ENCODE measurements at regions not wholly inside any gene's neighbourhood (a gene's known extent, or its start where the extent isn't known, plus 50 kb on each side); places are given as distances from the start of the nearest gene placed in this dataset.

DNA sequence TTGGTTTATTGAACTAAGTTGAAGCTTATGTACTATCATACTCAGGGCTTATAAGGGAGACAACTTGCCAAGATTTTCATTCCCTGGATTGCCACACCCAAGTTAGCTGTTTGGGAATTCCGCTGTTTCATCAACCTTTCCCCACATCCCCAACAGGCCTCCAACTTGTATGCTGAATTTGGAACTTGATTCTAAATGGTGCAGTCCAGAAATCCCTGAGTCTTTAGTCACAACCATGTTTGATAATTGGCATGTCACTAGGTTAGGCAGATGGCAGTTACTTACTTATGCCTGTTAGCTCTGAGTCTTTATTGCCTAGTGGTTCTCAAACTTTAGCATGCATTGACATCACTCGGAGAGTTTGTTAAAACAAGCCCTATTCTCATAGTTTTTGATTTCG is 135.4 kb upstream of the PRPS1L1 start:
- DNase-seq (ENCODE audit: low spot score) (no peak), FAIRE-seq (no peak), ATAC-seq (no peak)
- Histone ChIP-seq H2AFZ (ENCODE audit: low read length) (no peak overlapping the region), H3K27me3 (ENCODE audit: control insufficient read depth in 1 of 2, insufficient read depth in 2 of 2, low read length in 2 of 2) (no peaks in the 10 kb centered on the region), H3K36me3 (replicated peaks in 1 of 2; ENCODE audit: control insufficient read depth in 1 of 2, insufficient read depth in 2 of 2, low read length in 2 of 2) (no peaks in the 10 kb centered on the region), H3K79me2 (ENCODE audit: insufficient read depth, low read length) (no peaks in the 10 kb centered on the region), H3K9ac (ENCODE audit: insufficient read depth, low read depth, low read length) (no peak overlapping the region), H3K27ac (ENCODE audit: extremely low read length, insufficient read depth, low read length) (no peak overlapping the region), H3K9me3 (ENCODE audit: low read length) (no peaks in the 10 kb centered on the region), H4K20me1 (ENCODE audit: insufficient read depth, low read length) (no peaks in the 10 kb centered on the region), H3K4me3 (replicated peaks in 1 of 3; ENCODE audit: insufficient read depth in 1 of 3, low read depth in 2 of 3, low read length in 3 of 3) (no peak overlapping the region), H3K4me1 (ENCODE audit: insufficient read depth, low read length) (no peaks in the 10 kb centered on the region), H3K4me2 (ENCODE audit: low read depth, low read length) (no peak overlapping the region)
- POLR2A ChIA-PET = no interaction called here
- TF ChIP-seq SP4 (CRISPR knock-in tag; IDR thresholded peaks at IDR 0.05) = no peak
- TF ChIP-seq ZC3H13 (CRISPR knock-in tag; IDR thresholded peaks at IDR 0.05) = no peak
- TF ChIP-seq, protein P1, sequence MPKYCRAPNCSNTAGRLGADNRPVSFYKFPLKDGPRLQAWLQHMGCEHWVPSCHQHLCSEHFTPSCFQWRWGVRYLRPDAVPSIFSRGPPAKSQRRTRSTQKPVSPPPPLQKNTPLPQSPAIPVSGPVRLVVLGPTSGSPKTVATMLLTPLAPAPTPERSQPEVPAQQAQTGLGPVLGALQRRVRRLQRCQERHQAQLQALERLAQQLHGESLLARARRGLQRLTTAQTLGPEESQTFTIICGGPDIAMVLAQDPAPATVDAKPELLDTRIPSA (CRISPR knock-in tag; IDR thresholded peaks at IDR 0.05; ENCODE audit: borderline replicate concordance) = no peak
- 11% methylated on average over 3 of the region's 3 CpGs for WGBS (ENCODE audit: low lambda C conversion rate)
- CTCF ChIA-PET (ENCODE audit: low intra/inter-chr PET ratio, low total read pairs) = no interaction called here
- in situ Hi-C loops (cut with HindIII; ENCODE audit: extremely low pct_ligation_motif_present, low pct_unique_long_range_greater_than_20kb) = no loop called here
- intact Hi-C loops (cut with micrococcal nuclease; ENCODE audit: unreplicated experiment) = no loop called here
- no TSS peak for BruUV-seq (replicated peaks)

DNA sequence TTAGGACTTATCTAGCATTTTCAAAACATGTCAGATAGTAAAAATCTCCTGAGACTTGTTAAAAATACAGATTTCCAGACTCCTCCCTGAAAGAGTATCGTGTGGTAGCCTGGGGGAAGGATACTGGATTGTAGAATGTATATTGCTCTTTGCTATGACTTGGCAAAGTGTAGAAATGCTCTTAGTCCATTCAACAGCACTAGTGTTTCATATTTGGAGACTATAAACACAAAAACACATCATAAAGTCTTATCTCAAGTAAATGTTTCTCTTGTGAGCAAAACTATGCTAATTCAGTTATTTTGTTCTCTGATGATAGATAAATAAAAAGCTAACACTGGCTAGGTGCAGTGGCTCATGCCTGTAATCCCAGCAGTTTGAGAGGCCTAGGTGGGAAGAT is 137.5 kb upstream of the PRPS1L1 start:
- Histone ChIP-seq H3K4me3 (replicated peaks in 1 of 3; ENCODE audit: insufficient read depth in 1 of 3, low read depth in 2 of 3, low read length in 3 of 3) (no peak overlapping the region), H3K36me3 (replicated peaks in 1 of 2; ENCODE audit: control insufficient read depth in 1 of 2, insufficient read depth in 2 of 2, low read length in 2 of 2) (no peaks in the 10 kb centered on the region), H3K4me1 (ENCODE audit: insufficient read depth, low read length) (no peaks in the 10 kb centered on the region), H3K27me3 (ENCODE audit: control insufficient read depth in 1 of 2, insufficient read depth in 2 of 2, low read length in 2 of 2) (no peaks in the 10 kb centered on the region), H2AFZ (ENCODE audit: low read length) (no peak overlapping the region), H3K79me2 (ENCODE audit: insufficient read depth, low read length) (no peaks in the 10 kb centered on the region), H3K27ac (ENCODE audit: extremely low read length, insufficient read depth, low read length) (no peak overlapping the region), H3K4me2 (ENCODE audit: low read depth, low read length) (no peak overlapping the region), H3K9ac (ENCODE audit: insufficient read depth, low read depth, low read length) (no peak overlapping the region), H3K9me3 (ENCODE audit: low read length) (no peaks in the 10 kb centered on the region), H4K20me1 (ENCODE audit: insufficient read depth, low read length) (no peaks in the 10 kb centered on the region)
- TF ChIP-seq ZNF572 (CRISPR knock-in tag; IDR thresholded peaks at IDR 0.05) (no peak), ZNF446 (CRISPR knock-in tag; IDR thresholded peaks at IDR 0.05) (no peak), TEAD2 (CRISPR knock-in tag; IDR thresholded peaks at IDR 0.05) (no peak)
- TF ChIP-seq, protein P2, sequence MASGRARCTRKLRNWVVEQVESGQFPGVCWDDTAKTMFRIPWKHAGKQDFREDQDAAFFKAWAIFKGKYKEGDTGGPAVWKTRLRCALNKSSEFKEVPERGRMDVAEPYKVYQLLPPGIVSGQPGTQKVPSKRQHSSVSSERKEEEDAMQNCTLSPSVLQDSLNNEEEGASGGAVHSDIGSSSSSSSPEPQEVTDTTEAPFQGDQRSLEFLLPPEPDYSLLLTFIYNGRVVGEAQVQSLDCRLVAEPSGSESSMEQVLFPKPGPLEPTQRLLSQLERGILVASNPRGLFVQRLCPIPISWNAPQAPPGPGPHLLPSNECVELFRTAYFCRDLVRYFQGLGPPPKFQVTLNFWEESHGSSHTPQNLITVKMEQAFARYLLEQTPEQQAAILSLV (CRISPR knock-in tag; IDR thresholded peaks at IDR 0.05; ENCODE audit: borderline replicate concordance) = no peak
- TF ChIP-seq, protein P3, sequence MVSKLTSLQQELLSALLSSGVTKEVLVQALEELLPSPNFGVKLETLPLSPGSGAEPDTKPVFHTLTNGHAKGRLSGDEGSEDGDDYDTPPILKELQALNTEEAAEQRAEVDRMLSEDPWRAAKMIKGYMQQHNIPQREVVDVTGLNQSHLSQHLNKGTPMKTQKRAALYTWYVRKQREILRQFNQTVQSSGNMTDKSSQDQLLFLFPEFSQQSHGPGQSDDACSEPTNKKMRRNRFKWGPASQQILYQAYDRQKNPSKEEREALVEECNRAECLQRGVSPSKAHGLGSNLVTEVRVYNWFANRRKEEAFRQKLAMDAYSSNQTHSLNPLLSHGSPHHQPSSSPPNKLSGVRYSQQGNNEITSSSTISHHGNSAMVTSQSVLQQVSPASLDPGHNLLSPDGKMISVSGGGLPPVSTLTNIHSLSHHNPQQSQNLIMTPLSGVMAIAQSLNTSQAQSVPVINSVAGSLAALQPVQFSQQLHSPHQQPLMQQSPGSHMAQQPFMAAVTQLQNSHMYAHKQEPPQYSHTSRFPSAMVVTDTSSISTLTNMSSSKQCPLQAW (CRISPR knock-in tag; IDR thresholded peaks at IDR 0.05) = no peak
- DNase-seq (ENCODE audit: low spot score) (no peak), ATAC-seq (no peak), FAIRE-seq (no peak)
- CTCF ChIA-PET (ENCODE audit: low intra/inter-chr PET ratio, low total read pairs) = no interaction called here
- intact Hi-C loops (cut with micrococcal nuclease; ENCODE audit: unreplicated experiment) (no loop called here), in situ Hi-C loops (cut with HindIII; ENCODE audit: extremely low pct_ligation_motif_present, low pct_unique_long_range_greater_than_20kb) (no loop called here)
- POLR2A ChIA-PET = no interaction called here
- BruUV-seq (replicated peaks) = no TSS peak
- 11% methylated on average over 1 of the region's 1 CpG for WGBS (ENCODE audit: low lambda C conversion rate)
